NCI-H128 (cell line): ENCODE measurements at regions not wholly inside any gene's neighbourhood (a gene's known extent, or its start where the extent isn't known, plus 50 kb on each side); places are given as distances from the start of the nearest gene placed in this dataset.
"Not testable (repeated sequence)": the region's sequence is repeated elsewhere in the genome, so short reads cannot be mapped to it uniquely, and the experiment has no call there.

Experiments used
- DNase-seq: peaks from one replicate; lab custom pipeline; 2025; ENCODE audit not compliant: unreplicated experiment; lab: John Stamatoyannopoulos, UW

GRCh38 chr18:30639361-30639760, 403.2 kb downstream of the DSC3 start:
- no peak for DNase-seq

GRCh38 chr18:30634249-30634648, 408.3 kb downstream of the DSC3 start:
- DNase-seq, result no peak

GRCh38 chr18:30632071-30632698, 410.4 kb downstream of the DSC3 start:
- no peak for DNase-seq

- no peak for DNase-seq
Observed at GRCh38 chr18:30625961-30626360, 416.6 kb downstream of the DSC3 start.

GRCh38 chr18:30623401-30624065, 419.0 kb downstream of the DSC3 start:
- no peak for DNase-seq

- no peak for DNase-seq
Observed at GRCh38 chr18:30622635-30623034, 419.9 kb downstream of the DSC3 start.

GRCh38 chr18:30622104-30622503, 420.4 kb downstream of the DSC3 start:
- no peak for DNase-seq

GRCh38 chr18:30618567-30618966, 424.0 kb downstream of the DSC3 start:
- no peak for DNase-seq

- no peak for DNase-seq
Observed at GRCh38 chr18:30616414-30616813, 426.1 kb downstream of the DSC3 start.

- DNase-seq, result no peak
Observed at GRCh38 chr18:30613467-30613801, 429.1 kb downstream of the DSC3 start.

GRCh38 chr18:30601541-30601940, 441.0 kb downstream of the DSC3 start:
- DNase-seq, result no peak

GRCh38 chr18:30597202-30597601, 445.3 kb downstream of the DSC3 start:
- no peak for DNase-seq

GRCh38 chr18:30596635-30597034, 445.9 kb downstream of the DSC3 start:
- DNase-seq, result no peak

- DNase-seq, result no peak
Observed at GRCh38 chr18:30595942-30596341, 446.6 kb downstream of the DSC3 start.

- DNase-seq, result not testable (repeated sequence)
Observed at GRCh38 chr18:30594911-30595310, 447.6 kb downstream of the DSC3 start.

- DNase-seq, result no peak
Observed at GRCh38 chr18:30591462-30591861, 451.1 kb downstream of the DSC3 start.

GRCh38 chr18:30588673-30589164, 453.8 kb downstream of the DSC3 start:
- no peak for DNase-seq

GRCh38 chr18:30583768-30584167, 458.8 kb downstream of the DSC3 start:
- no peak for DNase-seq

- no peak for DNase-seq
Observed at GRCh38 chr18:30582078-30582477, 460.5 kb downstream of the DSC3 start.

- DNase-seq, result no peak
Observed at GRCh38 chr18:30578707-30579106, 463.8 kb downstream of the DSC3 start.

- no peak for DNase-seq
Observed at GRCh38 chr18:30572214-30572613, 470.3 kb downstream of the DSC3 start.

GRCh38 chr18:30568333-30568732, 474.2 kb downstream of the DSC3 start:
- no peak for DNase-seq

GRCh38 chr18:30566877-30567276, 475.7 kb downstream of the DSC3 start:
- no peak for DNase-seq
